ENCODE measurements at regions not wholly inside any gene's neighbourhood (a gene's known extent, or its start where the extent isn't known, plus 50 kb on each side); places are given as distances from the start of the nearest gene placed in this dataset.
A peak's percentile ranks its signal among the peaks of the same experiment; 100 is the strongest.

DNA sequence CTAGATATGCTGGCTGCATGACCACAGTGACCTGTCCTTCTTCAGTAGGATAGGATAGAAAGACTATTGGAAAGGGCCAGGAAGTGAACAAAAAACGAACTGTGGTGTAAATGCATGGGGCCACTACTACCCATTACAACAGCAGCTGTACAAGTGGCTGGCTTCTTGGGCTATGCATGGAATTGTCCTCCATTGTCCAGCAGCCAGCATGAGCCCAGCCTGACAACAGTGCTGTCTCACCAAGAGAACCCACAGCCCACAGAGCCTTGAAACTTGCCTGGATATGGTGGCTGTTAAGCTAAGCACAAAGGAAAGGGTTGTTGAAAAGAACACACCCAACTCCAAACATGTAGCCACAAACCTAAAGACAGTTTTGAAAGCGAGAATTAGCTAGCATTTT, 330.2 kb upstream of the F9 start:
- WGBS, 2 experiments (ENCODE audit: insufficient coverage in 1 of 2, insufficient read length in 1 of 2) = 95% methylated on average over 2 of the region's 2 CpGs; no CpG with 5 or more reads in 1 of the 2 experiments
- DNase-seq = no peak
- Mint-ChIP-seq H3K27ac (no peak overlapping the region), H3K36me3 (ENCODE audit: low read depth) (peaks cover 10% of the 10 kb centered on the region), H3K27me3 (ENCODE audit: insufficient read depth) (peaks cover 35% of the 10 kb centered on the region), H3K9me3 (no peaks in the 10 kb centered on the region), H3K4me3 (no peak overlapping the region), H3K4me1 (peaks cover 45% of the 10 kb centered on the region)
- Histone ChIP-seq H3K9me3 (ENCODE audit: control insufficient read depth, low read length) (no peaks in the 10 kb centered on the region), H3K4me3 (ENCODE audit: low read length) (peak overlapping the region; percentile 35), H3K4me1 (ENCODE audit: control insufficient read depth, insufficient read depth, low read length) (no peaks in the 10 kb centered on the region), H3K27me3 (ENCODE audit: control insufficient read depth, insufficient read depth, low read length, poor library complexity, severe bottlenecking) (no peaks in the 10 kb centered on the region), H3K9ac (ENCODE audit: extremely low read depth, low read length, poor library complexity, severe bottlenecking) (no peak overlapping the region), H3K36me3 (ENCODE audit: control insufficient read depth, insufficient read depth, low read length) (peaks cover 13% of the 10 kb centered on the region), H3K27ac (ENCODE audit: low read depth, low read length) (peak overlapping the region; percentile 75)
- TF ChIP-seq, protein P1, sequence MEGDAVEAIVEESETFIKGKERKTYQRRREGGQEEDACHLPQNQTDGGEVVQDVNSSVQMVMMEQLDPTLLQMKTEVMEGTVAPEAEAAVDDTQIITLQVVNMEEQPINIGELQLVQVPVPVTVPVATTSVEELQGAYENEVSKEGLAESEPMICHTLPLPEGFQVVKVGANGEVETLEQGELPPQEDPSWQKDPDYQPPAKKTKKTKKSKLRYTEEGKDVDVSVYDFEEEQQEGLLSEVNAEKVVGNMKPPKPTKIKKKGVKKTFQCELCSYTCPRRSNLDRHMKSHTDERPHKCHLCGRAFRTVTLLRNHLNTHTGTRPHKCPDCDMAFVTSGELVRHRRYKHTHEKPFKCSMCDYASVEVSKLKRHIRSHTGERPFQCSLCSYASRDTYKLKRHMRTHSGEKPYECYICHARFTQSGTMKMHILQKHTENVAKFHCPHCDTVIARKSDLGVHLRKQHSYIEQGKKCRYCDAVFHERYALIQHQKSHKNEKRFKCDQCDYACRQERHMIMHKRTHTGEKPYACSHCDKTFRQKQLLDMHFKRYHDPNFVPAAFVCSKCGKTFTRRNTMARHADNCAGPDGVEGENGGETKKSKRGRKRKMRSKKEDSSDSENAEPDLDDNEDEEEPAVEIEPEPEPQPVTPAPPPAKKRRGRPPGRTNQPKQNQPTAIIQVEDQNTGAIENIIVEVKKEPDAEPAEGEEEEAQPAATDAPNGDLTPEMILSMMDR (conservative IDR thresholded peaks at IDR 0.05) = no peak

DNA sequence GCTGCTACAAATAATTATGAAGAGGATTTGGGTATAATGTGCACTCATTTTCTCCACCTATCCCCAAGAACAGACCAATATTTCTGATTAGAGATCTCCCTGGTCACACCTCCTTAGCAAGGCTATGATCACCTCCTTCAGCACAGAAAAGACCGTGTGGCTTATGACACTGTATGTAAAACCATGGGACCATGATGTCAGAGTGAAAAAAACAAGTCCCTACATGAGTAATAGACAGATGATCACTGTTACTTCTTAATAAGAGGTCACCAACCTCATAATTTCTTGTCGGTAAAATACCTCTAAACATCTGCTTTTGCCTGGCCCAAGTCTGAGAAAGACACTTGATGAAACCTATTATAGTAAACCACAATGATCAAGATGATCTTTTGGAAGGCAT, 330.6 kb upstream of the F9 start:
- 90% methylated on average over 2 of the region's 2 CpGs; no CpG with 5 or more reads in 1 of the 2 experiments for WGBS, 2 experiments (ENCODE audit: insufficient coverage in 1 of 2, insufficient read length in 1 of 2)
- H3K4me1 ChIP-seq (ENCODE audit: control insufficient read depth, insufficient read depth, low read length) = no peaks in the 10 kb centered on the region
- H3K4me3 Mint-ChIP-seq = no peak overlapping the region
- TF ChIP-seq, protein P1 (conservative IDR thresholded peaks at IDR 0.05) = no peak
- peaks cover 38% of the 10 kb centered on the region for H3K27me3 Mint-ChIP-seq (ENCODE audit: insufficient read depth)
- peaks cover 50% of the 10 kb centered on the region for H3K4me1 Mint-ChIP-seq
- no peak overlapping the region for H3K27ac ChIP-seq (ENCODE audit: low read depth, low read length)
- DNase-seq = no peak
- H3K4me3 ChIP-seq (ENCODE audit: low read length) = peak overlapping the region; percentile 35
- H3K9me3 ChIP-seq (ENCODE audit: control insufficient read depth, low read length) = no peaks in the 10 kb centered on the region
- no peak overlapping the region for H3K9ac ChIP-seq (ENCODE audit: extremely low read depth, low read length, poor library complexity, severe bottlenecking)
- no peaks in the 10 kb centered on the region for H3K27me3 ChIP-seq (ENCODE audit: control insufficient read depth, insufficient read depth, low read length, poor library complexity, severe bottlenecking)
- no peak overlapping the region for H3K27ac Mint-ChIP-seq
- H3K36me3 ChIP-seq (ENCODE audit: control insufficient read depth, insufficient read depth, low read length) = peaks cover 13% of the 10 kb centered on the region
- H3K9me3 Mint-ChIP-seq = no peaks in the 10 kb centered on the region
- peaks cover 10% of the 10 kb centered on the region for H3K36me3 Mint-ChIP-seq (ENCODE audit: low read depth)

DNA sequence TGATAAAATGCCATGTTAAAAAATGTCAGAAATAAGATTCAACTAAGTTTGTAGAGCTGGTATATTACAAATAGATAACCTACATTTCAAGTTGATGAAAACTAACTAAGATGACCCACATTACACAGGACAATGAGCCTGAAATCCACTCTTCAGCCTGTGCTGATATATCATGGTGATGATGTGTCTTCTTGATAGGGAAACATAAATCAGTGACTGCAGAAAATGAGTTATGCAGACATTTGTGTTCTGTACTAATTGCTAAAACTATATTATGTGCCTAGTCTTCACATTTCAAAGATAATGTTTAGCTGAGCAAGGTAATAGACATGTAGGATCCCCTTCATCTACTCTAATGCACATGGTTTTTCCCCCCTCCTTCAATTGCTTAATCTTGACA, 331.6 kb upstream of the F9 start:
- H3K27ac ChIP-seq (ENCODE audit: low read depth, low read length) = no peak overlapping the region
- H3K4me3 ChIP-seq (ENCODE audit: low read length) = no peak overlapping the region
- no peaks in the 10 kb centered on the region for H3K4me1 ChIP-seq (ENCODE audit: control insufficient read depth, insufficient read depth, low read length)
- H3K9ac ChIP-seq (ENCODE audit: extremely low read depth, low read length, poor library complexity, severe bottlenecking) = no peak overlapping the region
- peaks cover 15% of the 10 kb centered on the region for H3K36me3 Mint-ChIP-seq (ENCODE audit: low read depth)
- no peaks in the 10 kb centered on the region for H3K27me3 ChIP-seq (ENCODE audit: control insufficient read depth, insufficient read depth, low read length, poor library complexity, severe bottlenecking)
- H3K9me3 ChIP-seq (ENCODE audit: control insufficient read depth, low read length) = no peaks in the 10 kb centered on the region
- TF ChIP-seq, protein P1 (conservative IDR thresholded peaks at IDR 0.05) = no peak
- no peak for DNase-seq
- H3K9me3 Mint-ChIP-seq = no peaks in the 10 kb centered on the region
- peaks cover 15% of the 10 kb centered on the region for H3K36me3 ChIP-seq (ENCODE audit: control insufficient read depth, insufficient read depth, low read length)
- no peak overlapping the region for H3K27ac Mint-ChIP-seq
- no peak overlapping the region for H3K4me3 Mint-ChIP-seq
- peaks cover 57% of the 10 kb centered on the region for H3K4me1 Mint-ChIP-seq
- peaks cover 43% of the 10 kb centered on the region for H3K27me3 Mint-ChIP-seq (ENCODE audit: insufficient read depth)

All from endodermal cell (in vitro differentiated cells).